ENCODE measurements at regions not wholly inside any gene's neighbourhood (a gene's known extent, or its start where the extent isn't known, plus 50 kb on each side); places are given as distances from the start of the nearest gene placed in this dataset.

DNA sequence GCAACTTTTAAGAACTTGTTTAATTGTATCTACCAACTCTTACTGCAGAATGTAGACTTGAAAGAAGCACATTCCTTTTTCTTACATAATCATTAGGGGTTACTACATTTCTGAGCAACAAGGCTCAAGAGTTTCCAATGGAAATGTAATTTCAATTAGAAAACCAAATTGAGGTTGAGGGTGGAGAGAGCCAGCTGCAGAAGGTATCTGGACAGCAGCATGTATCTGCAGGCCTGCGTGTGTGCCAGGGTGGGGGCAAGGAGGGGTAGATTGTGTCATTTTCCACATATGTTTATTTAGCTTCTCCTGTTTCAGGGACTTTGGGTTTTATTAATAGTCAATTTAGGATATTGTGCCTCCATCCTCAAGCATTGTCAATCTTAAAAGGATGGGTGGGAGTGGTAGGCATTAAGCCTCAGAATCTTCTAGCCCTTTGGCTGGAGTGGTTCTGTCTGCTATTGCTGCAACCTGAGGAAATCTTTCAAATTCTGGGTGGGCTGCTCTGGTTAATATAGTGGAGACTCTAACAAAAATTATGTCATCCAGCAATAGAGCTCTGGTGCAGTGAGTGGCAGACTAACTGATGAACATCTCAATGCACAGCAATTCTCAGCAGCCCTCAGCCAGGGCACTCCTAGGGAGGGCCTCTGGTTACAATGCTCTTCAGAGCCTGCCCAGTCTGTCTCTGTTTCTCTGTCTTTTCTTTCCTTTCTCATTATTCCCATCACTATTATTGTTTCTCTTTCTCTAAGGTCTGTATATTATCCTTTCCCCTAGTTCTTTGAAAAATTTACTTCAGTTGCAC lies 151.4 kb downstream of the RPIA start:
- no peaks in the 10 kb centered on the region for H3K27me3 Mint-ChIP-seq
- H3K4me1 Mint-ChIP-seq (ENCODE audit: low read depth) = peaks cover 7% of the 10 kb centered on the region
- no peaks in the 10 kb centered on the region for H3K9me3 Mint-ChIP-seq
- H3K36me3 Mint-ChIP-seq (ENCODE audit: low read depth) = no peaks in the 10 kb centered on the region
- peak overlapping the region; percentile 63 for H3K27ac Mint-ChIP-seq
- no peak overlapping the region for H3K4me3 Mint-ChIP-seq

DNA sequence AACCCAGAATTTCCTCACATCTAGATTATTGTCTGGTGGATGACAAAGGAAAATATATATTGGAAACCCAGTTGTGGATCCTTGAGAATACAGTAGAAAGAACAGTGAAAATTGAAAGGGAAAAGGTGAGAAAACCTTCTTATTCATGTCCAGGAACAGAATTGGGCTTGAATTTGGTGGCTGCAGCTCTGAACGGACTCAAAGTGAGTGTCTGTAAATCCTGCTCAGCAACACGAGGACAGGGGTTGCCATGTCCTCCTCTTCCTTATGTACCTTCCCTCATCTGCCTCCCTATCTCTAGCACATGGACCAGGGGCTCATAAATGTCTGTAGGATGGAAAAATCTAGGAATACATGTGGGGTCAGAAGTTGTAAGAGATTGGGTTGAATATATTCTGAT lies 152.2 kb downstream of the RPIA start:
- H3K27ac Mint-ChIP-seq = no peak overlapping the region
- H3K4me3 Mint-ChIP-seq = no peak overlapping the region
- no peaks in the 10 kb centered on the region for H3K36me3 Mint-ChIP-seq (ENCODE audit: low read depth)
- H3K4me1 Mint-ChIP-seq (ENCODE audit: low read depth) = peaks cover 2% of the 10 kb centered on the region
- no peaks in the 10 kb centered on the region for H3K27me3 Mint-ChIP-seq
- no peaks in the 10 kb centered on the region for H3K9me3 Mint-ChIP-seq

- Mint-ChIP-seq H3K9me3 (no peaks in the 10 kb centered on the region), H3K27ac (no peak overlapping the region), H3K4me1 (ENCODE audit: low read depth) (no peaks in the 10 kb centered on the region)
Measured at GRCh38 chr2:88844960-88845359, 153.5 kb downstream of the RPIA start.

DNA sequence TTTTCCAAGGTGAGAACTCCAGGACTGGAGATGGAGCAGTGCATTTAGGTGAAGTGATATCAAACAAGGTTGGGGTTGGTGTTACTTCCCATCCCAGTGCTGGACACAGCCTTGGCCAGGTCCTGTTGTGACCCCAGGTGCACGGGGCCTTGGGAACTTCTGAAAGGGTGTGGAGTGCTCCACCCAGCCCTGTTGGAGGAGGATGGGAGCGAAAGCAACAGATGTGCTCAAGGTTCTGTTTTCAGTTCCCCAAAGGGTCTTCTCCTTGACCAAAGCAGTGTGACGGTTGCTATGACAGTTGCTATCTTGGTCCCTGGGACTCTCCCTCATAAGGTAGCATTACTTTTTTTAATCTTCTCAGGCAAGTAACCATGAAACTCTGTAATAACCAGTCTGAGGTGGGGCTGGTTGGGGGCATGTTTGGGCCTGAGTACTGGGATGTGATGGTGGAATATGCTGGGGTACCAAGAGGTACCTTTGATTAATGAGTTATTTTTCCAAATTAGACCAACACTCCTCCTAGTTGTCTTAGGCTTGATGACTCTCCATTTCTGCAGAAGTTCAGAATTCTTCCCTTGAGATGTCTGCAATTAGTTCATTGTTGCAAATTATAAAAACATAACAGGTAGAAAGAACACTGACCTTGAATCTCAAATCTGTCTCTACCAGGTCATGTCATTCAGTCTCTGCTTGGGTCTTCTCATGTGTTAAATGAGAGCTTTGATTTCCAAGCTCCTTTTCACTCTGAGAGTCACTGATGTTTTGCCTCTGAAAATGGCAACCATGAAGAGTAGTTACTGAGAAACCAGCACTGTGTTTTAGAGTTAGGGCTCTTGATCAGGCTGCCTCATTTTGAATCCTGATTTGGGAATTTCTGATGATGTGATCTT lies 154.5 kb downstream of the RPIA start:
- Mint-ChIP-seq H3K4me1 (ENCODE audit: low read depth) (no peaks in the 10 kb centered on the region), H3K27me3 (no peaks in the 10 kb centered on the region), H3K36me3 (ENCODE audit: low read depth) (no peaks in the 10 kb centered on the region), H3K9me3 (no peaks in the 10 kb centered on the region), H3K4me3 (no peak overlapping the region), H3K27ac (peak overlapping the region; percentile 67)

More at GRCh38 chr2:88844960-88845359, 153.5 kb downstream of the RPIA start:
- H3K36me3 Mint-ChIP-seq (ENCODE audit: low read depth) = no peaks in the 10 kb centered on the region
- H3K4me3 Mint-ChIP-seq = no peak overlapping the region
- H3K27me3 Mint-ChIP-seq = no peaks in the 10 kb centered on the region

GRCh38 chr2:88852753-88853402 lies 161.4 kb downstream of the RPIA start:
- no peak overlapping the region for H3K4me3 Mint-ChIP-seq
- H3K27me3 Mint-ChIP-seq = peaks cover 3% of the 10 kb centered on the region
- H3K36me3 Mint-ChIP-seq (ENCODE audit: low read depth) = no peaks in the 10 kb centered on the region
- no peaks in the 10 kb centered on the region for H3K9me3 Mint-ChIP-seq
- peak overlapping the region; percentile 74 for H3K27ac Mint-ChIP-seq
- peaks cover 12% of the 10 kb centered on the region for H3K4me1 Mint-ChIP-seq (ENCODE audit: low read depth)

DNA sequence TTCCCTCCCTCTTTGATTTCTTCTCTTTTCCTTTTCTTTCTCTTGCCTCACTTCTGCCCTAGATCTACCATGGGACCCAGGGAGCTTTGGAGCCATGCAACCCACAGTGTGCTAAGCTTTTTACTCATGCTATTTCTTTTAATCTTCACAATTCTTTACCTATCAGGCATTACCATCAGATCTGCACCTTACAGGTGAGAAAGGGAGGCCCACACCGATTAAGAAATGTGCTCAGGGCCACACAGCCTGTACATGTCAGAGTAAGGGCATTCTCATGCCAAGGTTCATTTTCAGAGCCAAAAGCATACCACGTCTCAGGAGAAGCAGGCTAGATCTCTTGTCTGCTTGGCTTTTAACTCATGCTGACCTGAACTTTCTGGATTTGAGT lies 161.9 kb downstream of the RPIA start:
- Mint-ChIP-seq H3K36me3 (ENCODE audit: low read depth) (no peaks in the 10 kb centered on the region), H3K4me3 (no peak overlapping the region), H3K27me3 (peaks cover 3% of the 10 kb centered on the region), H3K9me3 (no peaks in the 10 kb centered on the region), H3K27ac (peak overlapping the region; percentile 74), H3K4me1 (ENCODE audit: low read depth) (peaks cover 12% of the 10 kb centered on the region)

GRCh38 chr2:88854528-88854927 lies 163.1 kb downstream of the RPIA start:
- H3K27me3 Mint-ChIP-seq = peaks cover 3% of the 10 kb centered on the region
- no peaks in the 10 kb centered on the region for H3K9me3 Mint-ChIP-seq
- H3K4me3 Mint-ChIP-seq = no peak overlapping the region
- no peaks in the 10 kb centered on the region for H3K36me3 Mint-ChIP-seq (ENCODE audit: low read depth)
- peaks cover 12% of the 10 kb centered on the region for H3K4me1 Mint-ChIP-seq (ENCODE audit: low read depth)
- no peak overlapping the region for H3K27ac Mint-ChIP-seq

DNA sequence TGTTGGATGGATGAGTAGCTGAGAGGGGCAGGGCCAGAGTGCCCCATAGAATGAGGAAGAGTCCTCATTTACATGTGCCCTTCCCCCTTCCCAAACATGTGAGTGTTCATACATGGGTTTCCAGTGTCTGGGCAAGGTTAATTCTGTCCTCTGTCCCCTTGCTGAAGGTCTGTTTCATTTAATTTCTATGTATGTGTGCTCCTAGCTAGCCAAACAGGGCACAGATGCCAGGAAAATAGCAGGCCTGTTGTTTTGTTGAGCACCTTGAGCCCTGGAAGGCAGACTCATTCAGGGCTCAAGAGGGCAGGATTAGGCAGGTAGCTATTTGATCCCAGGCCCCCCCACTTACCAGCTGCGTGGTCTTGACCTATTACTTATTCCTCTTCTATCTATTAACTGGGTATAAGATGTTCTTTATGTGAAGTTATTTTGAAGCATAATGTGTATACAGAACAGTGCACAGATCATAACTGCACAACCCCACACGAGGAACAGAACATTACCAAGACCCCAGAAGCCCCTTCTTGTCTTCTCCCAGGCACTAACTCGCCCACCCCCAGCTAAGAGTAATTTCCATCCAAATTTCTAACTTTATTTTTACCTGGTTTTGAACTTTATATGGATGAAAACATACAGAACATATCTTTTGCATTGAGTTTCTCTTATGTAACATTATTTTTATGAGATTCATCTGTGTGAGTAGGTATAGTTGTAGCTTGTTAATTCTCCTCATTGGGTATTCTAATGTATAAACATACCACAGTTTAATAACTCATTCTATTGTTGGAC lies 164.3 kb downstream of the RPIA start:
- Mint-ChIP-seq H3K4me3 (no peak overlapping the region), H3K27me3 (peaks cover 3% of the 10 kb centered on the region), H3K4me1 (ENCODE audit: low read depth) (peaks cover 12% of the 10 kb centered on the region), H3K36me3 (ENCODE audit: low read depth) (no peaks in the 10 kb centered on the region), H3K27ac (no peak overlapping the region), H3K9me3 (no peaks in the 10 kb centered on the region)

GRCh38 chr2:88856409-88857135 lies 165.1 kb downstream of the RPIA start:
- no peak overlapping the region for H3K27ac Mint-ChIP-seq
- peaks cover 12% of the 10 kb centered on the region for H3K4me1 Mint-ChIP-seq (ENCODE audit: low read depth)
- H3K9me3 Mint-ChIP-seq = no peaks in the 10 kb centered on the region
- peaks cover 2% of the 10 kb centered on the region for H3K36me3 Mint-ChIP-seq (ENCODE audit: low read depth)
- no peak overlapping the region for H3K4me3 Mint-ChIP-seq
- H3K27me3 Mint-ChIP-seq = peaks cover 3% of the 10 kb centered on the region

DNA sequence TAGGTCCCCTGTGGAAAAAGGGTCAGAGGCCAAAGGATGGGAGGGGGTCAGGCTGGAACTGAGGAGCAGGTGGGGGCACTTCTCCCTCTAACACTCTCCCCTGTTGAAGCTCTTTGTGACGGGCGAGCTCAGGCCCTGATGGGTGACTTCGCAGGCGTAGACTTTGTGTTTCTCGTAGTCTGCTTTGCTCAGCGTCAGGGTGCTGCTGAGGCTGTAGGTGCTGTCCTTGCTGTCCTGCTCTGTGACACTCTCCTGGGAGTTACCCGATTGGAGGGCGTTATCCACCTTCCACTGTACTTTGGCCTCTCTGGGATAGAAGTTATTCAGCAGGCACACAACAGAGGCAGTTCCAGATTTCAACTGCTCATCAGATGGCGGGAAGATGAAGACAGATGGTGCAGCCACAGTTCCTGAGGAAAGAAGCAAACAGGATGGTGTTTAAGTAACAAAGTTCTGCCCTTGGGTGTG lies 165.8 kb downstream of the RPIA start:
- H3K27ac Mint-ChIP-seq = no peak overlapping the region
- peaks cover 3% of the 10 kb centered on the region for H3K36me3 Mint-ChIP-seq (ENCODE audit: low read depth)
- no peaks in the 10 kb centered on the region for H3K9me3 Mint-ChIP-seq
- peaks cover 3% of the 10 kb centered on the region for H3K27me3 Mint-ChIP-seq
- H3K4me3 Mint-ChIP-seq = peak overlapping the region; percentile 53
- H3K4me1 Mint-ChIP-seq (ENCODE audit: low read depth) = peaks cover 9% of the 10 kb centered on the region

DNA sequence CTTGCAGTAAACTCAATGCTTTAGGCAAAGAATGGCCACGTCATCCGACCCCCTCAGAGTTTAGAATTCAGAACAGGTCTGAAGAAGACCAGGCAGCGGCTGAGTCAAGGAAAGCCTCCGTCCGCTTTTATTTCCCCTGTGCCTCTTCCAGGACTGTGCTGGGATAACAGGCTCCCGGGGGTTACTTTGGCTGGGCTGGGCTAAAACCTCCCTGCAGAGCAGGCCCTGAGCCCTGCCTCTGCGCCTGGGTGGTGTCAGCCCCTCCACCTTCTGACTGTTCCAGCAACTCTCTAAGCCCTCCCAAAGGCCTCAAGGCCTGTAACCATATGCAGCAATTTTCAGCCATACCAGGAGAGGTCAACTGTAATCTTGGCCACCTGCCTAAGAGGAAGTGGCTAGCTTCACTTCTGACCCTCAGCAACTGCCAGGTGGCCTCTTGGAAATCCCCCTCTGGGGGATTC lies 166.5 kb downstream of the RPIA start:
- Mint-ChIP-seq H3K27me3 (peaks cover 3% of the 10 kb centered on the region), H3K27ac (peak overlapping the region; percentile 17), H3K4me1 (ENCODE audit: low read depth) (peaks cover 5% of the 10 kb centered on the region), H3K36me3 (ENCODE audit: low read depth) (peaks cover 3% of the 10 kb centered on the region), H3K9me3 (no peaks in the 10 kb centered on the region), H3K4me3 (peak overlapping the region; percentile 53)

GRCh38 chr2:88859461-88859860 lies 168.0 kb downstream of the RPIA start:
- Mint-ChIP-seq H3K36me3 (ENCODE audit: low read depth) (peaks cover 3% of the 10 kb centered on the region), H3K27ac (peak overlapping the region; percentile 68), H3K9me3 (no peaks in the 10 kb centered on the region), H3K27me3 (peaks cover 9% of the 10 kb centered on the region), H3K4me3 (peak overlapping the region; percentile 70), H3K4me1 (ENCODE audit: low read depth) (no peaks in the 10 kb centered on the region)

GRCh38 chr2:88860421-88861075 lies 169.1 kb downstream of the RPIA start:
- Mint-ChIP-seq H3K4me1 (ENCODE audit: low read depth) (peaks cover 5% of the 10 kb centered on the region), H3K27ac (no peak overlapping the region), H3K36me3 (ENCODE audit: low read depth) (peaks cover 3% of the 10 kb centered on the region), H3K27me3 (peaks cover 15% of the 10 kb centered on the region), H3K4me3 (peak overlapping the region; percentile 57), H3K9me3 (no peaks in the 10 kb centered on the region)

All from stimulated activated naive CD8-positive, alpha-beta T cell treated with anti-CD3 and anti-CD28 coated beads, Interleukin-15, Interleukin-2, amounts not matched to agents 100 ng/mL and 50 ng/mL, for 24 hours (primary cell).